HL-60 (cell line): ENCODE measurements at regions not wholly inside any gene's neighbourhood (a gene's known extent, or its start where the extent isn't known, plus 50 kb on each side); places are given as distances from the start of the nearest gene placed in this dataset.
"Not testable (repeated sequence)": the region's sequence is repeated elsewhere in the genome, so short reads cannot be mapped to it uniquely, and the experiment has no call there.

Experiments
- DNase-seq, 2 experiments: peaks; one replicate each; pipeline ENCODE4 v3.0.0-alpha.2; 2010 to 2020; ENCODE audit warnings: low read depth in 1 of 2, low spot score in 1 of 2
- H3K27ac ChIP-seq: fragments of 250-450 bp; sonication (Bioruptor Pico); replicated peaks from 2 replicates; pipeline ENCODE4 v1.5.1; 2020; ENCODE audit warnings: mild to moderate bottlenecking, moderate library complexity
- H3K27me3 ChIP-seq: fragments of 250-450 bp; sonication (Bioruptor Pico); 2 replicates; pipeline ENCODE4 v1.5.1; 2021; ENCODE audit warnings: mild to moderate bottlenecking, moderate library complexity; ENCODE audit not compliant: insufficient read depth, poor library complexity, severe bottlenecking
- H3K4me3 ChIP-seq: replicated peaks from 2 replicates; pipeline ENCODE4 v1.5.1; 2011; ENCODE audit warnings: mild to moderate bottlenecking, control low read depth, low read length; ENCODE audit not compliant: insufficient read depth
- GABPA ChIP-seq: IDR thresholded peaks from 2 replicates; pipeline ENCODE4 v1.6.1; 2012; ENCODE audit warnings: low read depth
- POLR2AphosphoS5 ChIP-seq: IDR thresholded peaks from 2 replicates; pipeline ENCODE4 v1.6.1; 2012; ENCODE audit warnings: low read depth
- SPI1 ChIP-seq: IDR thresholded peaks from 2 replicates; pipeline ENCODE4 v1.6.1; 2012; ENCODE audit warnings: low read depth, mild to moderate bottlenecking, borderline replicate concordance
- TF ChIP-seq, protein P1 (sequence below): IDR thresholded peaks from one replicate; pipeline ENCODE4 v1.5.1; 2011; ENCODE audit warnings: low read length, control low read depth, inconsistent platforms; ENCODE audit not compliant: insufficient read depth
- TF ChIP-seq, protein P2 (sequence below): IDR thresholded peaks from 2 replicates; pipeline ENCODE4 v1.6.1; 2012; ENCODE audit warnings: low read depth; ENCODE audit not compliant: insufficient replicate concordance

DNA sequence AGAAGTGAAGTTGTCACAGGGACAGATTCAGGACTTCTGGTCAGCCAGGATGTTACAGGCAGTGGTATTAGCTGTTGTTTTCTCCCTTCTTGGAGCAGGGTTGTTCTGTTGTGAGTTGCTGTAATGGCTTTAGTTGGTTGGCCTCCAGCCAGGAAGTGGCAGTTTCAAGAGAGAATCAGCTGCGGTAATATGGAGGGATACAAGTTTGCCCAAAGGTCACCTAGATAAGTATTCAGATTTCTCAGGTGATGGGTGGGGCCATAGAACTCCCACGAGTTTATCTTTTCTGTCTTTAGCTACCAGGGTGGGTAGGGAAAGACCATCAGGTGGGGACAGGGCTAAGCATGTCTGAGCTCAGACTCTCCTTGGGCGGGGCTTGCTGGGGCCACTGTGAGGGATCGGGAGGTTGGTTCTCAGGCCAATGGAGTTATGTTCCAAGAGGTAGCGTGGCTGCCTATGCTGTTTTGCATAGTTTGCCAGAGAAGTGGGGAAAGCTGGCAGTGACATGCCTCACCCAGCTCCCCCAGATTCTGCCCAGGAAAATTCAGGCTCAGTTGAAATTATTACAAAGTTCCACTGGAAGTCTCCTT, 640.4 kb upstream of the CHAC2 start:
- Histone ChIP-seq H3K27me3 (no peaks in the 10 kb centered on the region), H3K27ac (no peak overlapping the region), H3K4me3 (no peak overlapping the region)
- TF ChIP-seq POLR2AphosphoS5 (no peak), GABPA (no peak), SPI1 (no peak)
- TF ChIP-seq, protein P1, sequence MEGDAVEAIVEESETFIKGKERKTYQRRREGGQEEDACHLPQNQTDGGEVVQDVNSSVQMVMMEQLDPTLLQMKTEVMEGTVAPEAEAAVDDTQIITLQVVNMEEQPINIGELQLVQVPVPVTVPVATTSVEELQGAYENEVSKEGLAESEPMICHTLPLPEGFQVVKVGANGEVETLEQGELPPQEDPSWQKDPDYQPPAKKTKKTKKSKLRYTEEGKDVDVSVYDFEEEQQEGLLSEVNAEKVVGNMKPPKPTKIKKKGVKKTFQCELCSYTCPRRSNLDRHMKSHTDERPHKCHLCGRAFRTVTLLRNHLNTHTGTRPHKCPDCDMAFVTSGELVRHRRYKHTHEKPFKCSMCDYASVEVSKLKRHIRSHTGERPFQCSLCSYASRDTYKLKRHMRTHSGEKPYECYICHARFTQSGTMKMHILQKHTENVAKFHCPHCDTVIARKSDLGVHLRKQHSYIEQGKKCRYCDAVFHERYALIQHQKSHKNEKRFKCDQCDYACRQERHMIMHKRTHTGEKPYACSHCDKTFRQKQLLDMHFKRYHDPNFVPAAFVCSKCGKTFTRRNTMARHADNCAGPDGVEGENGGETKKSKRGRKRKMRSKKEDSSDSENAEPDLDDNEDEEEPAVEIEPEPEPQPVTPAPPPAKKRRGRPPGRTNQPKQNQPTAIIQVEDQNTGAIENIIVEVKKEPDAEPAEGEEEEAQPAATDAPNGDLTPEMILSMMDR = no peak
- TF ChIP-seq, protein P2, sequence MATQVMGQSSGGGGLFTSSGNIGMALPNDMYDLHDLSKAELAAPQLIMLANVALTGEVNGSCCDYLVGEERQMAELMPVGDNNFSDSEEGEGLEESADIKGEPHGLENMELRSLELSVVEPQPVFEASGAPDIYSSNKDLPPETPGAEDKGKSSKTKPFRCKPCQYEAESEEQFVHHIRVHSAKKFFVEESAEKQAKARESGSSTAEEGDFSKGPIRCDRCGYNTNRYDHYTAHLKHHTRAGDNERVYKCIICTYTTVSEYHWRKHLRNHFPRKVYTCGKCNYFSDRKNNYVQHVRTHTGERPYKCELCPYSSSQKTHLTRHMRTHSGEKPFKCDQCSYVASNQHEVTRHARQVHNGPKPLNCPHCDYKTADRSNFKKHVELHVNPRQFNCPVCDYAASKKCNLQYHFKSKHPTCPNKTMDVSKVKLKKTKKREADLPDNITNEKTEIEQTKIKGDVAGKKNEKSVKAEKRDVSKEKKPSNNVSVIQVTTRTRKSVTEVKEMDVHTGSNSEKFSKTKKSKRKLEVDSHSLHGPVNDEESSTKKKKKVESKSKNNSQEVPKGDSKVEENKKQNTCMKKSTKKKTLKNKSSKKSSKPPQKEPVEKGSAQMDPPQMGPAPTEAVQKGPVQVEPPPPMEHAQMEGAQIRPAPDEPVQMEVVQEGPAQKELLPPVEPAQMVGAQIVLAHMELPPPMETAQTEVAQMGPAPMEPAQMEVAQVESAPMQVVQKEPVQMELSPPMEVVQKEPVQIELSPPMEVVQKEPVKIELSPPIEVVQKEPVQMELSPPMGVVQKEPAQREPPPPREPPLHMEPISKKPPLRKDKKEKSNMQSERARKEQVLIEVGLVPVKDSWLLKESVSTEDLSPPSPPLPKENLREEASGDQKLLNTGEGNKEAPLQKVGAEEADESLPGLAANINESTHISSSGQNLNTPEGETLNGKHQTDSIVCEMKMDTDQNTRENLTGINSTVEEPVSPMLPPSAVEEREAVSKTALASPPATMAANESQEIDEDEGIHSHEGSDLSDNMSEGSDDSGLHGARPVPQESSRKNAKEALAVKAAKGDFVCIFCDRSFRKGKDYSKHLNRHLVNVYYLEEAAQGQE = no peak
- no peak for DNase-seq

DNA sequence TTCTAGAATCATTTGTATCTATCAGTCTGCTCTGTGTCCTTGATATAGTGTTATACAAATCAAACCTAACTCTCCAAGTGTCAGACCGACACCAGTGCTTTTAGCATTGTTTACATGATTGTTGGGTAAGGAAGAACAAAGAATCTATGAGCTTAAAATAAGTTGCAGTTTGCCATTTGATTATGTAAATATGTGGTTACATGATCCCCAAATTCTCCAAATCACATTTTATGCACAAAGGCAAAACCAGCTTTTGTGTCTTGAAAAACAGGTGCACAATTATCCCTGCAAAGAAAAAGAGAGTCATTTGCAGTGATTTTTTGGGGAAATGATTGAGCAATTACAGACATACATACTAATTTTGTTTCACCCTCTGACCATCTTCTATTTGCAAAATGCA, 652.6 kb upstream of the CHAC2 start:
- H3K27me3 ChIP-seq = no peaks in the 10 kb centered on the region
- no peak overlapping the region for H3K4me3 ChIP-seq
- H3K27ac ChIP-seq = no peak overlapping the region
- TF ChIP-seq GABPA (no peak), POLR2AphosphoS5 (no peak), SPI1 (no peak)
- TF ChIP-seq, protein P1 = no peak
- no peak for DNase-seq

GRCh38 chr2:53114582-53114981, 653.0 kb upstream of the CHAC2 start:
- Histone ChIP-seq H3K27ac (no peak overlapping the region), H3K4me3 (no peak overlapping the region), H3K27me3 (no peaks in the 10 kb centered on the region)
- TF ChIP-seq POLR2AphosphoS5 (no peak), GABPA (no peak), SPI1 (no peak)
- TF ChIP-seq, protein P2 = no peak
- TF ChIP-seq, protein P1 = no peak
- DNase-seq = no peak

- not testable (repeated sequence) for H3K4me3 ChIP-seq, H3K27me3 ChIP-seq, H3K27ac ChIP-seq, DNase-seq
Observed at GRCh38 chr2:53112408-53112807, 655.2 kb upstream of the CHAC2 start.
